HG03520 (cell line): ENCODE measurements at regions not wholly inside any gene's neighbourhood (a gene's known extent, or its start where the extent isn't known, plus 50 kb on each side); places are given as distances from the start of the nearest gene placed in this dataset.

Experiments used
- ATAC-seq: cut with Tn5 transposase; IDR thresholded peaks from one replicate; pipeline ENCODE4 v1.9.1; 2021; ENCODE audit warnings: mild to moderate bottlenecking, moderate library complexity; ENCODE audit not compliant: unreplicated experiment

DNA sequence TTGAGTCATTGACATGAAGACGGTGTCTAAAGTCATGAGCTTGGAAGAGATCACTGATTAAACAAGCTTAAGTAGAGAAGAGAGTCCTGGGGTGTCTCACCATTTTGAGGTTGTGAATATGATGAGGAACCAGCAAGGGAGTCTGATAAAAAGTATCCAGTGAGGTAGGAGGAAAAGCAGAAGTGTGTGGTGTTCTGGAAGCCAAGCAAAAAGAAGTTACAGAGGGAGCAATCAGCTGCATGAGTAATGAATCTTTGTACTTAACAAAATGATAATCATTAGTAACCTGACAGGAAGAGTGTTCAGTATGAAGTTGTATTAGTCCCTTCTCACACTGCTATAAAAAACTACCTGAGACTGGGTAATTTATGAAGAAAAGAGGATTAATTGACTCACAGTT, 131.3 kb downstream of the C11orf87 start:
- ATAC-seq = no peak

DNA sequence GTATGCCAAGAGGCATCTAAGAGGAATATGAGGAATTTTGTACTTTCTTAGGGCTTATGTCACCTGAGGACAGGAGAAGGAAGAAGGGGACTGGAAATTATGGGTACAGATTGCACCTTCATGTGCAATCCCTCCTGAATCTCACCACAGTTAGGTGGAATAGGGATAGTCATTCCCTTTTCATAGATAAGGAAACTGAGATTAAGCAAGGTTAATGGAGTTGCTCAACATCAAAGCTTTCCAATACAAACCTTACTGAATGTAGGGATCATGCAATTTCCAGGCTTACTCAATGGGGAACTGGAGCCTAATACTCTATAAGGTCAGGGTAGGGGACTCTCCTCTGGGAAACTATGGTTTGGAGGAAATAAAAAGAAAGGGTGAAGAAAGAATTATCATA, 133.0 kb downstream of the C11orf87 start:
- no peak for ATAC-seq

DNA sequence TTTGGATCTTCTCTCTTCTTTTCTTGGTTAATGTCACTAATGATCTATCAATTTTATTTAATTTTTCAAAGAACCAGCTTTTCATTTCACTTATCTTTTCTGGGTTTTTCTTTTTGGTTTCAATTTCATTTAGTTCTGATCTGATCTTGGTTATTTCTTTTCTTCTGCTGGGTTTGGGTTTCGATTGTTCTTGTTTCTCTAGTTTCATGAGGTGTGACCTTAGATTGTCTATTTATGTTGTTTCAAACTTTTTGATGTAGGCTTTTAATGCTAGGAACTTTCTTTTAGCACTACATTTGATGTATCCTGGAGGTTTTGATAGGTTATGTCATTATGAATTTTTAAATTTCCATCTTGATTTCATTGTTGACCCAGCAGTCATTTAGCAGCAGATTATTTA, 142.3 kb downstream of the C11orf87 start:
- ATAC-seq = no peak

DNA sequence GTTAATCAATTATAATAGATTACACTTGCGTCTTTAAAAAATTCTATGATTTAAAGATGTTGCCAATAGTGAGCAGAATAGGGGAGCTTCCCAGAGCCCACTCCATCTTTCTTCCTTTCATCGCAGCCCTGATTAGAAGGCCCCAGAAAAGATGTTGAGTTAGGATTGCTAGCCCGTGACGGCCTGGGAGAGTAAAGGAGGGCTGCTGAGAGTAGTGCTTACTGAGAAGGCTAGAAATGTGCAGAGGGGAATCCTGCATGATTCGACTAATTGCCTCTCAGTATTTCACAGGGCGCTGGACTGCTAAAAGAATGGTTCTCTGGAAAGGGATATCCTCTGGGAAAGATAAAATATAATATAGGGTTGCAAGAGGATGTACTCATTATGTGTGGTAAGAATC, 160.5 kb downstream of the C11orf87 start:
- ATAC-seq = no peak

DNA sequence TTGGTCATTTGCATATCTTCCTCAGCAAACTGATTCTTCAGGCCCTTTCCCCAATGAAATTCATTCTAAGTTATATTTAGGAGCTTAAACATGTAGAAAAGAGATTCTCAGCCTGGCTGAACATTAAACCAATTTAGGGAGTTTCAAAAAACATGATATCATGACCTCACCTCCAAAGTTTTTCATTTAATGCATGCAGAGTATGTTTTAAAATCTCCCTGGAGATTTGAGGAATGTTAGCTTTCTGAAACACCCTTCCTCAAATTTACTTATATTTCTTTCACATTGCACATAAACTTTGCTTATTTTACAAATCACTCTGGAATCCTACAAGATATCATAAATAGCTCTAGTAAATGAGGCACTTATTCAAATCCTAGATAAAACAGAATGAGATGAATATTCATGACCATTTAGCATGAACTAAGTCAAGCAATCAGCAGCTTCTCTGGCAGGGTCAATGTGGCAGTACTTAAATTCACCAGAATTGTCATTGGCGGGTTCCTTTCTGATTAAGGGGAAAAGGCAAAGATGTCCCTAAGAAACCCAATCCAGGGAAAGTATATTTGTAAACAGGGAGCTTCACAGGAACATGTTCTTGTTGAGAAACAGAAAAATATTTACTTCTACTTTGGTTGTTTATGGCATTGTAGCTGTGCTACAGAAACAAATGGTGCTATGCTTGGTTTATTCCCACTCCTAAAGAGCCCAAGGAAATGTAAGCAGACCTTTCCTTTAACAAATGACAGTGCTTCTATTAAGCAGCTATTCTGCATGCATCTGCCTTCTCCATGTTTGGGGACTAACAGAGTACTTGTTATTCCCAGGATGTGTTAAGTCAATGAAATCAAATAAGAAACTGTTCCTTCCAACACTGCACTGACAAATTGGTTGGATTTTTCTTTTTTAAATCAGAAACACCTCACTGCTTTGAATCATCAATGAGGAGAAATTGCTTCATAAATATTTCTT, 162.3 kb downstream of the C11orf87 start:
- no peak for ATAC-seq

DNA sequence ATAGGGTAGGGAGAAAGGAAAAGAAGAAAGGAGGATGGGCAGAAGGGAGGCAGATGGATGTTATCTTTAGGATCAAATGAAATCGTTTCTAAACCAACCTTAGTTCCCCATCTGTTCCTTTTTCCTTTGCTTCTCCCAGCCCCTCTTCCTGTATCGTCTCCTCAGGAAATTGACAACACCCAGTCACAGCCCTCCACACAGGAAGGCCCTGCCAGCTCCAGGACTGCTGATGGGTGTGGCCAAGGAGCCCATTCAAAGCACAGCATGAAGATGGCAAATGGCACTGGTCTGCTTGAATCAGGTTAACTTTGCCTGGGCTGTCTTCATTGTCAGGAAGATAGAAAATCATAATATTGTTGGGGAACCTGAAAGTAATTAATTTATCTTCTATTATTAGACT, 164.8 kb downstream of the C11orf87 start:
- ATAC-seq = no peak

DNA sequence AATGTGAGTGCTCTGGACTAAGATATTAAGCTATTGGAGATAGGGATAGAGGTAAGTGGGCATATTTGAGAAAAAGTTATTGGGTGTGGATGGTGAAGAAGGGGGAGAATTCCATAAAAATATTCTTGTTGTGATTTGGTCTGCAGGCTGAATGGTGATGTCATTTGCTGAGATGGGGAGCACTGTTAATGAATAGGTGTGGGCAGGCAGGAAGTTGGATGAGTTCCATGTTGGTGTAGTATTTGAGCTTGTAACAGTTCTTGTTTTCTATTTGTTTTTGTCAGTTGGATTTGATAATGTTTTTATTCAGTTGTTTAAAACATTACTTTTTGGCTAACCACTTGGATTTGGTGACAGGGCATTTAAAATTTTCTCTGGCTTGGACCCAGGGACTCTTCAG, 168.8 kb downstream of the C11orf87 start:
- no peak for ATAC-seq

DNA sequence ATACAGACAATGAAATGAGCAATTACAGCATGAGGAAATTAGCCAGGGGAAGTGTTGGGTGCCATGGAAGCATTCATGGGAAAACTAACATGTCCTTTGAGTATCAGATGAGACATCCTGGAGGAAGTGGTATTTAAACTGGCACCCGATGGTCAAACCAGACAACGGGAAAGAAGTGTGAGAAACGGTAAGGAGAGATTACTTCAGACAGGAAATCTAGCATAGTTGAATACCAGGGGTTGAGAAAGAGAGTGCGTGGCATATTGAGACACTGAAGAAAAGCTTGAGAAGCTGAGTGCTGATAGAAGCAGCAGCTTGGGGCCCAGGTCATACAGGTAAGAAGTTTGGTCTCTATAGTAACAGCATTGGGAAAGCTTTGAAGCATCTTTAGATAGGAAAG, 175.3 kb downstream of the C11orf87 start:
- ATAC-seq = no peak

DNA sequence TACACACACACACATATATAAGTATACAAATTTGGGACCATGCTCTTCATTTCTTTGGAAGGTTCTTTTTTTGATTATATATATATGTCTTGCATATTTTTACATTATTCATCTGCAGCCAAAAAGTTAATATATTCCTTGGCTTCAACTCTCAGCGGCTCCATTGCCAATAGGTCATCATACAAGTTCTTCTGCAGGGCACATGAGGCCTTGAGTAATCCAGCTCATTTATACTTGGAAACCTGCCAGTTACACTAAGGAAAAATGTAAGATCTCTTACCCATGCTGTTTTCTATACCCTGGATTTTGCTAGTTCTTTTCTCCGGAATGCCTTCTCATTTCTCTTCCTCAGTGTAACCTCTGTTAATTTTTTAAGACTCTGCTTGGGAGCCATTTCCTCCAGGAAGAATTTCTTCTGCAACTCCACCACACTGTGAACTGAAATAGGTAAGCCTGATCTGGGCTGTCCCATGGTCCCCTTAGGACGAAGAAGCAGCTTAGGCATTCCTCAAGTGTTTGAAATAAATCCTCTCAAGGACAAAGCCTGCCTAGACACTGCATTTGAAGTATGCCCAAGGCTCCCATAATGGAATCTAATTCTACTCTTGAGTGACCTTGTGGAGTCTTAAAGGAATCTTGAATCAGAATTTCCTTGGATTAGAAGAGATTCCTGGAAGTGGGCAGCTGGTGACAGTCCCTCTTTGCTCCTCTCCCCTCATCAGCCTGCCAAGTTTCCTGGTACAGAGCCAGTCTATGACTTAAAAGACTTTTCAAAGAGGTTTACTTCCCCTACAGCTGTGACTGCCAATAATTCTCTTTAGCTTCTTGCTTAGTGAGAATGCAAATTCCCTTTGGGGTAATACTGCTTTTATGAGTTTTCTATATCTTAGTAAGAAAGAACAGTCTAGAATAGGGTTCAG, 182.8 kb downstream of the C11orf87 start:
- no peak for ATAC-seq

DNA sequence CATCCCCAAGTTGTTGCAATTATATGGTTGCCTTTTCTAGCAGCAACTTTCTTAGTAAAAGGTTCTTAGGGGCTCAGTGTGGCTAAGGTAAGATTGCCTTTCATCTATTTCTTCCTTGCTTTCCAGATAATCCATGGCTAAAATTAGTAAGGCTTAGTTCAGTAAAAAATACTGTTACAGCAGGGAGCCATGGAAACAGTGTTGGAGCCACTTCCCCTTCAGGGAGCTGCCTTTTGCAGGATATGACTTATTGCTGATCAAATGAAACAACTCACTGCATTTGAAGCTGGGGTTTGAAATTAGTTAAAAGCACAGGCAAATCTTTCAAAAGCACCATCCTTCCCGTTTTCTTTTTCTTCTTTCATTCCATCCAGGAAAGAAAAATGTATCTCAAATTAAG, 184.3 kb downstream of the C11orf87 start:
- ATAC-seq = no peak

DNA sequence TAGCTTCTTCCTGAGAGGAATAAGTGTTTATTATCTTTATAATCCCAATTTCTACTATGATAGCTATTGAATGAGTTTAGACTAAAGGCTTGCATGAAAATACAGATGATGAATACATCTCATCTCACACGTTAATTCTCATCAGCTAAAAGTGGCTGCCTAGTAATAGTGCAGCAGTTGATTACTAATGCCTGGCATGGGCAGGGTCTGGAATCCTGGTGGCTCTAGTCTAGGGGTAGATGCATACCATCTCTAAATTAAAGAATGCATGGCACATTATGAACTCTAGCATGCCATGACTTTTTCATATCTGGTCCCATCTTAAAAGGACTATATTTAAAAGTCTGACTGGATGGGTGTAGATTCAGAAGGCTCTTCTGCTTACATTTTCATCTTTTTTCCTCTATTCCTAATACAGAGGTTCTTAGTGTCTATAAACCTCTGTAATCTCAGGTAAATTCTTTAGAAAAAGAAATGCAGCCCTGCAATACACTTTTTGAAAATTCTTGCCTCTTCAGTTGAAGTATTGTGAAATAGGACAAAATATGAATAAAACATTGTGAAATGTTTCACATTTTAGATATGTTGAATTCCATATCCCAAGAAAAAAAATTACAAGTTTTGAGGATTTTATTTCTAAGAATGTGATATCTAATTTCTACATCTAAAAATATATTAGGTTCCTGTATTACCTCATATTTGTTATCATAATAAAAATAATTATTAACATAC, 187.6 kb downstream of the C11orf87 start:
- ATAC-seq = no peak

DNA sequence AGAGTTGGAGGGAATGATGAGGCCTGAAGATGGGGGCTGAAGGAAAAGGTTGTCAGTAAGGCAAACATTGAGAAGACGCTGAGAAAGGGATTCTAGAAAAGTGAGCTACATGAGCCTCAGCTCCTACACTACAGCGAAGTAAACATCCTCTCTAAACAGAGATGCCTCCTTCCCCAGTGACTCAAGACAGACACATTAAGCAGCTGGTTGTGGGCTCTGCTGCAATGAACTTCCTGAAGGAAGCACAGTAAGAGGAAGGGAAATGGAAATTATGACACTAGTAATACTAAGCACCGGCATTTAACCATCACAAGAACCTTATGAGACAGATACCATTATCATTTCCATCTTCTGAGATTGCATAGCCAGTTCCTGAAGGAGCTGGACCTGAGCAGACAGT, 190.5 kb downstream of the C11orf87 start:
- ATAC-seq = no peak

DNA sequence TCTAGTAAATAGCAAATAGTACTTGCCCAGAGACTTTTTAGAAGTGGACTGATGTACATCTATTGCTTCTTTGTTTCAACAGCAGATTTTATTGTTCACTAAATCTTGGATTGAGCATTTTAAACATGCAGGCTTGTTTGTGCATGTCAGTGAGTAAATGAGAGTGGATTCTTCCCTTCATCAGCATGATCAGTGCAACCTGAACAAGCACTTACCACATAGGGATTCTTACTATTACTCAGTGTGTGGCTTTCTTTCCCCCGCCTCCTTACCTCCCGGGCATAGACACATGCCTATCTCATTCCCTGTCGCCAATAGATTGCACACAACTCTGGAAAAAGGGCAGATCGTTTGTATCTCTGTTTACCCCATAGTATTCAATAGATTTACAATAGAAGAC, 197.5 kb downstream of the C11orf87 start:
- ATAC-seq = no peak

DNA sequence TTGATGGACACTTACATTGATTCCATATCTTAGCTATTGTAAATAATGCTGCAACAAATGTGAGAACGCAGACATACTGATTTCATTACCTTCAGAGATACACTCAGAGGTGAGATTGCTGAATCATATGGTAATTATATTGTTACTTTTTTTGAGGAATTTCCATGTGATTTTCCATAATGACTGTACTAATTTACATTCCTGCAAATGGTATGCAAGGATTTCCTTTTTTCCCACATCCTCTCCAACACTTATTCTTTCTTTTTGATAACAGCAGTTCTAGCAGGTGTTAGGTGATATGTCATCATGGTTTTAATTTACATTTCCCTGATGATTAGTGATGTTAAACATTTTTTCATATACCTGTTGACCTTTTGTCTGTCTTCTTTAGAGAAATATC, 207.7 kb downstream of the C11orf87 start:
- no peak for ATAC-seq

DNA sequence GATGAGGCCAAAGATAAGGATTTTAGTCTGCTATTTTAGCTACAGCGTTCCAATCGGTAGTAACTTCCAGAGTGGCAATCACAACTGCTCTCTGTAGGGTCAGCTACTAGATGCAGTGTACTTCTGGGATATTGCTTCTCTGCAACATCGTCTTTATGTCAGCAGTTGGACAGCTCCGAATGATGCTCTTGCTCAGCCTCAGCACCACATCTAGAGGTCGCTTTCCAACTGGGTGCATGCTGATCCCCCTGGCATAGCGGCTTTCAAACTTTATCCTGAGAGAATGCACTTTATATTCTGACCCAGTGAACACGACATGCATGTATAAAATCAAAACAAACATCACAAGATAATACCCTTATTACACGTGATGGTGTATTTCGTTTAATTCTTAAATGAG, 219.6 kb downstream of the C11orf87 start:
- ATAC-seq = no peak

DNA sequence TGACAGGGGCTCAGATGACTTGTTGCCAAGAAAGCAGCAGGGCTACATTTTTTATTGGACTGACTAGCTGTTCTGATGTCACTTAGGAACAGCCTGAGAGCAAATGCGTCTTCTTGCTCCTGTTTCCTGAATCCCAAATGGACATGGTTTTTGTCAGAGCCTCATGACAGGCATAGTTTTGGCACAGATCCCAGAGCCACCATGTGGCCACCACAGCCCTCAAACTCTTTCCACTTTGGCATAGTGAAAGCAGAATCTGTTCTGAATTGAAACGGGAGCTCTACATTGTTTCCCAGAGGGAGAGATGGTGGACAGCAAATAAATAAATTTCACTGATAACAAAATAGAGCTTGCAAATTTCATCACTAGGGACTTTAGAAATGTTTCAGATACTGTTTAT, 222.2 kb downstream of the C11orf87 start:
- no peak for ATAC-seq

DNA sequence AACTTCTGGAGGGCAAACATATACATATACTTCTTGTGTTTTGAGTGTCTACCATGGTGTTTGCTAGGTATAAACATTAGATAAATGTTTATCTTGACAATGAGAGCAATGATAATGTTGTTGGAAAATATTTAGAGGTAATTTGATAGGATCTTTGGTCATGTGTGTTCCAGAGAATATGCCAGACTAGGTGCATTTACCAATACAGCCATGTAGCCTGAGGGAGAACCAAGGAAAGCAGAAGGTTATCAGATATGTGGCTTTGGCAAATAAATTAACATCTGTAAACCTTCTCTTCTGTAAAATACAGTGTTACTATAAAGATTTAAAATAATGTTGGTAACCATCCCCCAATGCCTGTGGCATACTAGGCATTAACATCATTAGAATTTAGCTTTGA, 226.8 kb downstream of the C11orf87 start:
- no peak for ATAC-seq

DNA sequence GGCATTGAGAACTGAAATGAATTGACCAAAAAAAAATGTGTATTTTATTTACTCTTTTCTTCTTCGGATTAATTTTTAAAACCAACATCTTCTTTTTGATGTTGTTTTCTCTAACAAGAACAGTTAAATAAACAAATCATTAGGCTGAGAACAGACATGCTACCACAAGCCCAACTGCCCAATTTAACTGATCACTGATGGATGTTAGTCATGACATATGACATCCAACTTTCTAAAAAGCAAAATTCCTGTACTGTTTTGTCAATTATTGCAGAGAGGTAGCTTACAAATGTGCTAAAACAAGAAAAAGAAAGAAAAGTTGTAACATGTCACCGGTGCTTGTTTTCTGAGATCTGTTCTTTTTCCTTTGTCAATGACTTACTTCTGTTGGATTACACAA, 232.1 kb downstream of the C11orf87 start:
- ATAC-seq = no peak

DNA sequence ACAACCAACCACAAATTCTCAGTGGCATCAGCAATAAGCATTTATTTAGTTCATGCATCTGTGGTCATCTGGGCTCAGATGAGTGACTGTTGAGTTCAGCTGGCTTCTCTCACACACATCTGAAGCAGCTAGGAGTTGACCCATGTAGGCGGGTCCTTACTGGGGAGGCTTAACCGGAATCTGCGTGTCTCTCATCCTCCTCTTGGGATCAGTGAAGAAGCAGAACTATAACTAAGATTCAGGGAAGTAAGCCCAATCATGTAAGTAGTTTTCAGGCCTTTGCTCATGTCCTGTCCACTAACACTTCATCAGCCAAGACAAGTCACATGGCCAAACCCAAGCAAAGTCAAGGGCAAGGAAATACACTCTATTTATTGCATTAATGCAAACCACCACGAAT, 236.2 kb downstream of the C11orf87 start:
- no peak for ATAC-seq

DNA sequence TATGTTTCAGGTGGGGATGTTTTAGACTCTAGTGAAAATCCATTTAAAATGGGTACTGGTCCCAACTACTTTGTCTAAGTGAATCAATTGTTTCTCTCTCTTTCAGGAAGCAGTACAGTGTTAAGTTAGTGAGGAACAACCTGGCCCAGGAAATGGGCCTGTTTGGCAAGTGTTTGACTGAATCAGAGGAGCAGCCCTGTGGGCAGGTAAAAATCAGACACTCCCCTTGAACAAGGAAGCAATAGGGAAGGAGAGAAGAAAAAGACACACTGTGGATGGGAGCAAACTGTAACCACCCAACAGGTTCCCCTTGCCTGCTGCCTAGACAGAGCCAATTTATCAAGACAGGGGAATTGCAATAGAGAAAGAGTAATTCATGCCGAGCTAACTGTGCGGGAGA, 245.7 kb downstream of the C11orf87 start:
- ATAC-seq = no peak

DNA sequence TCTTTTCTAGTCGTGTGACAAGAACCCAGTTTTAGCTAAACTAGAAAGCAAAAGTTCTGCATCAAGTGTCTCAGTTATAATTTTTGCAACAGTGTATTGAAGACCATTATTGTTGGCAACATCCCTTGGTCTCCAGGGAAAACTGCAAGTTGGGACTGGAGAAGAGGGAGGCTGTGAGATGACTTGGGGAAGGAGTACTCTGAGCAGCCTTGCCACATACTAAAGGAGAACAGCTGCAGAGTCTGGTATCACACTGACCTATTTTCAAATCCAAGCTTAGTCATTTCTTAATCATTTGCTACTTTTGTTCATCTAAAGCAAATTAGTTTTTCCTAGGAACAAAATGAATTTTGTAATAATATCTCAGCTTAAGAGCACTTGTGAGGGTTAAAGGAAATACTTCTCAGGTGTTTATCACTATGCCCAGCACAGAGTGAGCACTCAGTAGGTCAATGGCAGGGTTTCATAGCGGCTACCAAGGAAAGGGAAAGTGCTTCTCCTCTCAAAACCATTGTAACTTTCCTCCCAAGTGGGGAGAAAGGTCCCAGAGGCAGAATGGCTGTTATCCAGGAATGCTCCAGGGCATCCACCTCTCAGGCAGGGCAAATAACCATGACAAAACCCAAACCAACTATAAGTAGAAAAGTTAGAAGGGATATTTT, 247.1 kb downstream of the C11orf87 start:
- no peak for ATAC-seq
